IPS-15b (cell line): ENCODE measurements at regions not wholly inside any gene's neighbourhood (a gene's known extent, or its start where the extent isn't known, plus 50 kb on each side); places are given as distances from the start of the nearest gene placed in this dataset.
"Not testable (repeated sequence)": the region's sequence is repeated elsewhere in the genome, so short reads cannot be mapped to it uniquely, and the experiment has no call there.

Experiments
- H3K27me3 ChIP-seq: one replicate; pipeline ENCODE4 v1.6.1; 2013; ENCODE audit warnings: low read length; ENCODE audit not compliant: control insufficient read depth, insufficient read depth
- H3K36me3 ChIP-seq: one replicate; pipeline ENCODE4 v1.6.1; 2013; ENCODE audit warnings: low read length; ENCODE audit not compliant: control insufficient read depth, insufficient read depth
- H3K4me1 ChIP-seq: one replicate; pipeline ENCODE4 v1.6.1; 2013; ENCODE audit warnings: mild to moderate bottlenecking, low read length; ENCODE audit not compliant: control insufficient read depth, insufficient read depth
- H3K4me3 ChIP-seq: one replicate; pipeline ENCODE4 v1.5.1; 2013; ENCODE audit warnings: low read depth, low read length
- H3K9ac ChIP-seq: one replicate; pipeline ENCODE4 v1.6.1; 2013; ENCODE audit warnings: low read depth, mild to moderate bottlenecking, low read length
- H3K9me3 ChIP-seq: one replicate; pipeline ENCODE4 v1.6.1; 2013; ENCODE audit warnings: mild to moderate bottlenecking, low read length; ENCODE audit not compliant: control insufficient read depth, insufficient read depth

GRCh38 chr1:83309035-83309434 is 689.9 kb downstream of the TTLL7 start:
- H3K27me3 ChIP-seq, H3K36me3 ChIP-seq, H3K4me3 ChIP-seq, H3K4me1 ChIP-seq, H3K9me3 ChIP-seq, H3K9ac ChIP-seq: not testable (repeated sequence)

GRCh38 chr1:83306811-83307210 is 692.1 kb downstream of the TTLL7 start:
- H3K36me3 ChIP-seq, H3K4me1 ChIP-seq, H3K4me3 ChIP-seq: not testable (repeated sequence)

GRCh38 chr1:83295594-83295993 is 703.3 kb downstream of the TTLL7 start:
- H3K36me3 ChIP-seq, H3K9me3 ChIP-seq, H3K4me3 ChIP-seq, H3K4me1 ChIP-seq, H3K9ac ChIP-seq, H3K27me3 ChIP-seq: not testable (repeated sequence)

More at GRCh38 chr1:83306811-83307210, 692.1 kb downstream of the TTLL7 start:
- not testable (repeated sequence) for H3K9ac ChIP-seq, H3K27me3 ChIP-seq, H3K9me3 ChIP-seq

- H3K27me3 ChIP-seq, H3K9ac ChIP-seq, H3K4me3 ChIP-seq, H3K36me3 ChIP-seq, H3K9me3 ChIP-seq, H3K4me1 ChIP-seq: not testable (repeated sequence)
These were observed 711.5 kb downstream of the TTLL7 start for GRCh38 chr1:83287391-83287790.

- not testable (repeated sequence) for H3K4me3 ChIP-seq, H3K27me3 ChIP-seq, H3K4me1 ChIP-seq, H3K9ac ChIP-seq, H3K9me3 ChIP-seq, H3K36me3 ChIP-seq
These were observed 724.3 kb downstream of the TTLL7 start for GRCh38 chr1:83274656-83275055.

DNA sequence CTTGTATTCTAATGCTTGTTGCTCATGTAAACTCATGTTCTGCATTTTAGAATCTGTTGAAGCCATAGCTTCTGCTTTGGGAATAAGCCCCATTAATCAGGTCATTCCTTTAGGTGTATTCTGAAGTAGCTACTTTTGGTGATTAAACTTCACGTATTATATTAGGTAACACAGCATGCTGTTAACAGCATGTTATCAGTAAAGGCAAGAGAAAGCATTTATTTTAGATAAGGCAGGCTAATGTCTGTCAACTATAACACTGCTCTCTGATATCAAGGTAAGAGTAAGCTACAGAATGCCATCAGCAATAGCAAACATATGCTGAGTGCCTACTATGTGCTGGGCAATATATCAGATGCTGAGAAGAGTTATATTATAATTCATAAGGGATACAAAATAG is 726.4 kb downstream of the TTLL7 start:
- H3K9me3 ChIP-seq, H3K9ac ChIP-seq: not testable (repeated sequence)

GRCh38 chr1:83271834-83272233 is 727.1 kb downstream of the TTLL7 start:
- H3K4me3 ChIP-seq = not testable (repeated sequence)

More for the DNA sequence above, 726.4 kb downstream of the TTLL7 start:
- H3K4me3 ChIP-seq, H3K27me3 ChIP-seq, H3K4me1 ChIP-seq, H3K36me3 ChIP-seq: not testable (repeated sequence)

DNA sequence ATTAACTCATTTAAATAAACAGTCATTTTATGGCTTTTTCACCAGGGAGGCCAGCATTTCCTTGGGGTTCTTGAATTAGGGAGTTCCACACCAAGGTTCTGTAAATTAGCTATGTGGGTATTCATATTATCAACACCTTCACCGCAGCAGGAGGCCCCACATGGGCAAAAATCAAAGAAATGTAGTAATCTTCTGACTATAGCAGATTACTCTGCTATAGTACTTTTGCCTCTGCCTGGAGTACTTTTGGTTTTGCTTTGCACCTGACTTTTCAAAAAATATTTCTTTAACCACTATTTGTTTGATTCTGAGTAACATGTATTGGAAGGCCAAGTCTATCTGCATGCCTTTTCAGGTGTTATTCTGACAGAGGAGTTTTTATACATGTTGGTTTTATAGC is 728.1 kb downstream of the TTLL7 start:
- not testable (repeated sequence) for H3K36me3 ChIP-seq, H3K9me3 ChIP-seq, H3K4me3 ChIP-seq, H3K27me3 ChIP-seq, H3K4me1 ChIP-seq, H3K9ac ChIP-seq

More at GRCh38 chr1:83271834-83272233, 727.1 kb downstream of the TTLL7 start:
- H3K9me3 ChIP-seq, H3K36me3 ChIP-seq, H3K9ac ChIP-seq, H3K4me1 ChIP-seq, H3K27me3 ChIP-seq: not testable (repeated sequence)

DNA sequence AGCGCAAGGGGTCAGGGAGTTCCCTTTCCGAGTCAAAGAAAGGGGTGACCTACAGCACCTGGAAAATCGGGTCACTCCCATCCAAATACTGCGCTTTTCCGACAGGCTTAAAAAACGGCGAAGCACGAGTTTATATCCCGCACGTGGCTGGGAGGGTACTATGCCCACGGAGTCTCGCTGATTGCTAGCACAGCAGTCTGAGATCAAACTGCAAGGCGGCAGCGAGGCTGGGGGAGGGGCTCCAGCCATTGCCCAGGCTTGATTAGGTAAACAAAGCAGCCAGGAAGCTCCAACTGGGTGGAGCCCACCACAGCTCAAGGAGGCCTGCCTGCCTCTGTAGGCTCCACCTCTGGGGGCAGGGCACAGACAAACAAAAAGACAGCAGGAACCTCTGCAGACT is 735.1 kb downstream of the TTLL7 start:
- not testable (repeated sequence) for H3K9ac ChIP-seq

GRCh38 chr1:83251687-83252086 is 747.2 kb downstream of the TTLL7 start:
- H3K4me3 ChIP-seq = not testable (repeated sequence)

More for the DNA sequence above, 735.1 kb downstream of the TTLL7 start:
- not testable (repeated sequence) for H3K27me3 ChIP-seq, H3K4me1 ChIP-seq, H3K36me3 ChIP-seq, H3K9me3 ChIP-seq
- peak overlapping the region; percentile 13 for H3K4me3 ChIP-seq

DNA sequence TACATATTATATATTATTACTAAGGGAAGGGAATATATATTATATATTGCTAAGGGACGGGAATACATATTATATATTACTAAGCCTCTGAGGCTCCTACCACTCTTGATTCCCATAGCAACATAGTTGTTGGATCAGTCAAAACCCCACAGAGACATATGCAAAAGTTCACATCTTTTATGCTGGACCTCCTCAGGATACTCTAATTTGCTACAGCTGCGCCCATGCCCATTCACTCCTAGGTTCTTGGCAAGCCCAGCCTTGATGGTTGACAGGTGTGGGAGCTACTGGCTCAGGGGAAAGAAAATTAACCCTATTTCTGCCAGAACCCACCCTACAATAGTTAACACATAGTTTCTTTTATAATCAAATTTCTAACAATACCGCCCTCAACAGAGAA is 752.2 kb downstream of the TTLL7 start:
- H3K9ac ChIP-seq, H3K27me3 ChIP-seq, H3K36me3 ChIP-seq, H3K4me1 ChIP-seq, H3K9me3 ChIP-seq, H3K4me3 ChIP-seq: not testable (repeated sequence)

More at GRCh38 chr1:83251687-83252086, 747.2 kb downstream of the TTLL7 start:
- H3K9me3 ChIP-seq, H3K9ac ChIP-seq, H3K4me1 ChIP-seq, H3K36me3 ChIP-seq, H3K27me3 ChIP-seq: not testable (repeated sequence)

DNA sequence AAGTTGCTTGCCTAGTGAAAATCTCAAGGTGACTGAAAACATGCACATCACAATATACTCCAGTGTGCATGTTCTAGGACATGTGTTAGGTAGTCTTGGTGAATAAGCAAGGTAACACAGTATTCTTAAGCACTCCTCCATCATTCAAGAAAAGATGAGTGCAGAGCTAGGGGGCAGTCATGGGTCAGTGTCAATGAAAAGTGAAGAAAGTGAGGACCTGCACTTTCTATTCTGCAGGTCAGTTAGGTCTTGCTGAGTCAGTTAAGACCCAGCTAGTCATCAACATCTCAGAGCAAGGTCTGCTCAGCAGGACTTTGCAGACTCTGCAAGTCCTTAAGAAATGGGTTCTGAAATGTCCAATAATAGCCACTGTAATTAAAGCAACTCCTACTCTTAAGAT is 754.1 kb downstream of the TTLL7 start:
- not testable (repeated sequence) for H3K4me3 ChIP-seq, H3K27me3 ChIP-seq, H3K9ac ChIP-seq, H3K4me1 ChIP-seq, H3K36me3 ChIP-seq, H3K9me3 ChIP-seq

DNA sequence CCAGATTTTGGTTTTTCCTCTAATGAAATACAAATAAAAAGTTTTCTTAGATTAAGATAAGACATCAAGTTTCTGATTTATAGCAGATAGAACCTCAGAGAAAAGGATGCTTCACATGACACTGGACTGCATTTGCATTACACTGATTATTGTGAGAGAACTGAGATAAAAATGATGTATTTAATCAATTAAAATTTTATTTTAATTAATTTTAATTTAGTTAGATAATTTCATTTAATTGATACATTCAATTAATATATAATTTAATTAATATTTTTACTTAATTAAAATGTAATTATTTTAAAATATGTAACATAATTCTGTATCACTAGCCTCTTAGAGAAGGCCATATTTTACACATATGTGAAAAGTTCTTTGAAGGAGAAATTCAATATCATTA is 759.4 kb downstream of the TTLL7 start:
- not testable (repeated sequence) for H3K36me3 ChIP-seq, H3K9me3 ChIP-seq, H3K4me3 ChIP-seq, H3K4me1 ChIP-seq, H3K9ac ChIP-seq, H3K27me3 ChIP-seq
